ENCODE measurements at regions not wholly inside any gene's neighbourhood (a gene's known extent, or its start where the extent isn't known, plus 50 kb on each side); places are given as distances from the start of the nearest gene placed in this dataset.
"Not testable (repeated sequence)": the region's sequence is repeated elsewhere in the genome, so short reads cannot be mapped to it uniquely, and the experiment has no call there.

DNA sequence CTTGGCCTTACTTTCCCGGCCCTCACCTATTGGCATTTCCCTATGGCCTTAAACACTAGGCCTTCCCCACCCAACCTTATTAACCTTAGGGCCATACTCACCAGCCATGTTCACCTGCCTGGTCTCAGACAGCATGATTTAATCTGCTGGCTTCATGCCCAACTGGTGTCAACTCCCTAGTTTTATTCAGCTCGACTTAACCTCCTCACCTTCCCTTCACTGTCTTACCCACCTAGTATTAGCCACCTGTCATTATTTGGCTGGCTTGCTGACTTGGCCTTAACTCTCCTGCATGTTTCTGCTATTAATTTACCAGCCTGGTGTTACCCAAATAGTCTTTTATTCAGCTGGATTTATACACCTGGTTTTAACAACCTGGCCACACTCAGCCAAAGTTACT, 136.0 kb upstream of the ZSWIM2 start:
- no peaks in the 10 kb centered on the region for H3K27me3 Mint-ChIP-seq
- DNase-seq (no peak), ATAC-seq (no peak)
- no peak overlapping the region for H3K4me3 Mint-ChIP-seq
- no peaks in the 10 kb centered on the region for H3K36me3 Mint-ChIP-seq (ENCODE audit: low read depth)
- no peak overlapping the region for H3K27ac Mint-ChIP-seq
- peaks cover 7% of the 10 kb centered on the region for H3K9me3 Mint-ChIP-seq
- no peaks in the 10 kb centered on the region for H3K4me1 Mint-ChIP-seq

- no peak for ATAC-seq
- Mint-ChIP-seq H3K27ac (no peak overlapping the region), H3K27me3 (no peaks in the 10 kb centered on the region), H3K4me1 (no peaks in the 10 kb centered on the region), H3K4me3 (no peak overlapping the region), H3K9me3 (peaks cover 5% of the 10 kb centered on the region), H3K36me3 (ENCODE audit: low read depth) (no peaks in the 10 kb centered on the region)
- no peak for DNase-seq
Measured at GRCh38 chr2:186984481-186984880, 135.5 kb upstream of the ZSWIM2 start.

- H3K4me3 Mint-ChIP-seq = no peak overlapping the region
- H3K9me3 Mint-ChIP-seq = no peaks in the 10 kb centered on the region
- DNase-seq (no peak), ATAC-seq (no peak)
- no peaks in the 10 kb centered on the region for H3K36me3 Mint-ChIP-seq (ENCODE audit: low read depth)
- no peak overlapping the region for H3K27ac Mint-ChIP-seq
- H3K27me3 Mint-ChIP-seq = no peaks in the 10 kb centered on the region
- no peaks in the 10 kb centered on the region for H3K4me1 Mint-ChIP-seq
Measured at GRCh38 chr2:186980787-186981550, 132.0 kb upstream of the ZSWIM2 start.

GRCh38 chr2:186980117-186980442, 131.1 kb upstream of the ZSWIM2 start:
- DNase-seq (no peak), ATAC-seq (no peak)
- Mint-ChIP-seq H3K4me1 (no peaks in the 10 kb centered on the region), H3K4me3 (no peak overlapping the region), H3K27ac (no peak overlapping the region), H3K36me3 (ENCODE audit: low read depth) (no peaks in the 10 kb centered on the region), H3K27me3 (no peaks in the 10 kb centered on the region), H3K9me3 (no peaks in the 10 kb centered on the region)

DNA sequence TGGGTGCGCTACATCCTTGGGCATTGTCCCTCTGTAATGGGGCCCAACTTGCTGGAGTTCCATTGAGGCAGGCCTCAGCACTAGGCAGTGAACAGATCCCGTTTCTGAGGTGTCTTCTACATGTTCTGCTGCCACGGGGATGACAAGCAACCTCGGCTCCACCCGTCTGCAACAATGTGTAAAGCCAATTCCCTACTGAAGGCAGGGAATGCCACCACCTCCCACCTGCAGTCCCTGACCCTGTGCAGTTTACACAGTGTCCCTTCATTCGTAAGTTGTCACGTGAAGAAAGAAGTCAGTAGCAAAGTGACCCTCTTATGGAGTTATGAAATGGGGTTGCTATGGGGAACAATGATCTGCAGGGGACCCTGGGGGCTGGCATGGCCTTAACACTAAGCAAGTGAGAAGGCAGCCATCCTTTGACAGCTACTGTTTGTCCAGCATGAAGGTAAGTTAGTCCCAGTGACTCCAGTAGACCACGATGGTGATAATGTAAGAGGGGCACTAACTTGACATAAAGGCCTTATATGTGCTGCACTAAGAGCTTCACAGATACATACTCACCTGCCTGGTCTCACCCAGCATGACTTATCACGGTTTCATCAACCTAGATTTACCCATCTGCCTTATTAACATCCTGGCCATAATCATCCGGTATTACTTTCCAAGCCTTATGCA, 130.6 kb upstream of the ZSWIM2 start:
- Mint-ChIP-seq H3K4me3 (no peak overlapping the region), H3K27ac (no peak overlapping the region), H3K9me3 (no peaks in the 10 kb centered on the region), H3K4me1 (no peaks in the 10 kb centered on the region), H3K36me3 (ENCODE audit: low read depth) (no peaks in the 10 kb centered on the region), H3K27me3 (no peaks in the 10 kb centered on the region)
- DNase-seq (no peak), ATAC-seq (no peak)

DNA sequence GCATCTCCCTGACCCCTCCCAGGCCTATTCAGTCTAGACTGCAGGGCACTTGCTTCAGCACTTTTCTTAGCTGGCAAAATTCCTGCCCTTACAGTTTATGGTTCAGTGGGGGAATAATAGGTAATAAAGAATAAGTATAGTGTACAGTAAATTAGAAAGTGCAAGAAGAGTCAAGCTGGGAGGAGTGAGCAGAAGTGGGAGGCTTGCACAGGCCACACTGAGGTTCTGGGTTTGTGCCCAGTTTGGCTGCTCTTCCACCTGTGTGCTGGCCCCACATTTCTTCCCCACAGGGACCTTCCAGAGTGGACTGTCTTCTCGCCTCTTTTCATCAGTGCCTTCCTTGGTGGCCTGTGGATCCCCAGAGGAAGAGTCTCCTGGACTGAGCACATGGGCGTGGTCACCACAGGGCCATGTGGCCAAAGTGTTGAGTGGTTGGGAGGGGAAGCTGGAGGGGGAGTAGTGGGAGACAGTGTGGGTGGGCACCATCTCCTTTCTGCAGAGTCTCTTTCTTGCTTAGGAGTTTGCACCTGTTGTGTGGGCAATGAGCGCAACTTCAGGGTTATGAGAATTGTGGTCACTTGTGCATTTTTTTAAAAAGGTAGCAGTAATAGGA, 128.6 kb upstream of the ZSWIM2 start:
- no peak for DNase-seq
- no peaks in the 10 kb centered on the region for H3K4me1 Mint-ChIP-seq
- ATAC-seq = no peak
- H3K27me3 Mint-ChIP-seq = no peaks in the 10 kb centered on the region
- H3K27ac Mint-ChIP-seq = no peak overlapping the region
- H3K4me3 Mint-ChIP-seq = no peak overlapping the region
- H3K36me3 Mint-ChIP-seq (ENCODE audit: low read depth) = no peaks in the 10 kb centered on the region
- no peaks in the 10 kb centered on the region for H3K9me3 Mint-ChIP-seq

- no peak overlapping the region for H3K4me3 Mint-ChIP-seq
- H3K36me3 Mint-ChIP-seq (ENCODE audit: low read depth) = no peaks in the 10 kb centered on the region
- no peak for DNase-seq
- no peaks in the 10 kb centered on the region for H3K9me3 Mint-ChIP-seq
- no peak for ATAC-seq
- H3K27me3 Mint-ChIP-seq = no peaks in the 10 kb centered on the region
- no peak overlapping the region for H3K27ac Mint-ChIP-seq
- no peaks in the 10 kb centered on the region for H3K4me1 Mint-ChIP-seq
Measured at GRCh38 chr2:186976329-186976728, 127.4 kb upstream of the ZSWIM2 start.

- Mint-ChIP-seq H3K36me3 (ENCODE audit: low read depth) (no peaks in the 10 kb centered on the region), H3K4me1 (no peaks in the 10 kb centered on the region), H3K4me3 (no peak overlapping the region), H3K27me3 (no peaks in the 10 kb centered on the region), H3K9me3 (no peaks in the 10 kb centered on the region), H3K27ac (no peak overlapping the region)
- ATAC-seq (no peak), DNase-seq (no peak)
Measured at GRCh38 chr2:186972281-186972970, 123.5 kb upstream of the ZSWIM2 start.

- no peak for ATAC-seq
- Mint-ChIP-seq H3K27me3 (no peaks in the 10 kb centered on the region), H3K9me3 (peaks cover under 1% of the 10 kb centered on the region), H3K27ac (no peak overlapping the region), H3K4me1 (no peaks in the 10 kb centered on the region), H3K4me3 (no peak overlapping the region), H3K36me3 (ENCODE audit: low read depth) (no peaks in the 10 kb centered on the region)
- DNase-seq = no peak
Measured at GRCh38 chr2:186968277-186968676, 119.3 kb upstream of the ZSWIM2 start.

GRCh38 chr2:186966015-186966414, 117.0 kb upstream of the ZSWIM2 start:
- Mint-ChIP-seq H3K27me3 (no peaks in the 10 kb centered on the region), H3K4me1 (no peaks in the 10 kb centered on the region), H3K27ac (no peak overlapping the region), H3K4me3 (no peak overlapping the region), H3K9me3 (peaks cover 3% of the 10 kb centered on the region), H3K36me3 (ENCODE audit: low read depth) (no peaks in the 10 kb centered on the region)
- ATAC-seq (no peak), DNase-seq (no peak)

GRCh38 chr2:186962085-186962747, 113.2 kb upstream of the ZSWIM2 start:
- no peak overlapping the region for H3K4me3 Mint-ChIP-seq
- no peak overlapping the region for H3K27ac Mint-ChIP-seq
- ATAC-seq (no peak), DNase-seq (no peak)
- H3K4me1 Mint-ChIP-seq = no peaks in the 10 kb centered on the region
- H3K27me3 Mint-ChIP-seq = no peaks in the 10 kb centered on the region
- peaks cover 3% of the 10 kb centered on the region for H3K9me3 Mint-ChIP-seq
- no peaks in the 10 kb centered on the region for H3K36me3 Mint-ChIP-seq (ENCODE audit: low read depth)

DNA sequence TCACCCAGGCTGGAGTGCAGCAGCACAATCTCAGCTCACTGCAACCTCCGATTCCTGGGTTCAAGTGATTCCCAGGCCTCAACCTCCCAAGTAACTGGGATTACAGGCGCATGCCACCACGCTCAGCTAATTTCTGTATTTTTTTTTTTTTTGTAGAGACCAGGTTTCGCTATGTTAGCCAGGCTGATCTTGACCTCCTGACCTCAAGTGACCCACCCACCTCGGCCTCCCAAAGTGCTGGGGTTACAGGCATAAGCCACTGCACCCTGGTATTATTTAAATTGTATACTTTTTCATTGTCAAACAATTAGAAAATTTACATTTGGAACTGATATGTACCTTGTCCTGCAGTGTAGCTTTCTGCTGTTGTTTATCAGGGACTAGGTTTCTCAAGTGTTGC, 111.3 kb upstream of the ZSWIM2 start:
- H3K27me3 Mint-ChIP-seq; H3K27ac Mint-ChIP-seq; H3K4me3 Mint-ChIP-seq; ATAC-seq; H3K36me3 Mint-ChIP-seq (ENCODE audit: low read depth); DNase-seq; H3K9me3 Mint-ChIP-seq; H3K4me1 Mint-ChIP-seq: not testable (repeated sequence)

- Mint-ChIP-seq H3K9me3 (peaks cover 3% of the 10 kb centered on the region), H3K27ac (no peak overlapping the region), H3K4me1 (no peaks in the 10 kb centered on the region), H3K36me3 (ENCODE audit: low read depth) (no peaks in the 10 kb centered on the region), H3K27me3 (no peaks in the 10 kb centered on the region), H3K4me3 (no peak overlapping the region)
- DNase-seq (no peak), ATAC-seq (no peak)
Measured at GRCh38 chr2:186959486-186959885, 110.5 kb upstream of the ZSWIM2 start.

GRCh38 chr2:186950694-186951093, 101.7 kb upstream of the ZSWIM2 start:
- no peaks in the 10 kb centered on the region for H3K4me1 Mint-ChIP-seq
- ATAC-seq (no peak), DNase-seq (no peak)
- no peaks in the 10 kb centered on the region for H3K27me3 Mint-ChIP-seq
- no peaks in the 10 kb centered on the region for H3K36me3 Mint-ChIP-seq (ENCODE audit: low read depth)
- H3K4me3 Mint-ChIP-seq = no peak overlapping the region
- no peak overlapping the region for H3K27ac Mint-ChIP-seq
- H3K9me3 Mint-ChIP-seq = no peaks in the 10 kb centered on the region

Measured in activated naive CD8-positive, alpha-beta T cell treated with anti-CD3 and anti-CD28 coated beads, Interleukin-2, amount 50 U/mL, for 24 hours (primary cell).